ENCODE measurements at regions not wholly inside any gene's neighbourhood (a gene's known extent, or its start where the extent isn't known, plus 50 kb on each side); places are given as distances from the start of the nearest gene placed in this dataset.

- Histone ChIP-seq H3K4me2 (ENCODE audit: low read length) (no peak overlapping the region), H3K27me3 (ENCODE audit: control insufficient read depth, low read length) (no peaks in the 10 kb centered on the region), H4K20me1 (ENCODE audit: control insufficient read depth, insufficient read depth, low read depth, low read length) (no peaks in the 10 kb centered on the region), H3K4me1 (ENCODE audit: control insufficient read depth, low read length) (no peaks in the 10 kb centered on the region), H3K79me2 (ENCODE audit: control insufficient read depth, low read length) (no peaks in the 10 kb centered on the region), H3K36me3 (ENCODE audit: control insufficient read depth, low read length) (no peaks in the 10 kb centered on the region), H3K27ac (ENCODE audit: low read depth, low read length) (no peak overlapping the region), H3K4me3 (ENCODE audit: low read length) (no peak overlapping the region), H3K9me3 (ENCODE audit: control insufficient read depth, insufficient read depth, low read length) (no peaks in the 10 kb centered on the region), H3K9me2 (replicated peaks; ENCODE audit: control insufficient read depth, low read length) (no peaks in the 10 kb centered on the region), H3F3A (ENCODE audit: control insufficient read depth, insufficient read depth) (no peaks in the 10 kb centered on the region)
- TF ChIP-seq EZH2phosphoT487 (IDR thresholded peaks at IDR 0.05; ENCODE audit: borderline replicate concordance, low read length) = no peak
- no peak for TF ChIP-seq CTCF (IDR thresholded peaks at IDR 0.05; ENCODE audit: low read depth, low read length, poor library complexity, severe bottlenecking)
Observed at GRCh38 chr20:40313730-40314129, 375.3 kb downstream of the MAFB start.

GRCh38 chr20:40309731-40310130, 379.3 kb downstream of the MAFB start:
- TF ChIP-seq EZH2phosphoT487 (IDR thresholded peaks at IDR 0.05; ENCODE audit: borderline replicate concordance, low read length) = no peak
- no peak for TF ChIP-seq CTCF (IDR thresholded peaks at IDR 0.05; ENCODE audit: low read depth, low read length, poor library complexity, severe bottlenecking)
- Histone ChIP-seq H3K9me3 (ENCODE audit: control insufficient read depth, insufficient read depth, low read length) (no peaks in the 10 kb centered on the region), H3K4me3 (ENCODE audit: low read length) (no peak overlapping the region), H3K27ac (ENCODE audit: low read depth, low read length) (no peak overlapping the region), H3K27me3 (ENCODE audit: control insufficient read depth, low read length) (no peaks in the 10 kb centered on the region), H3K79me2 (ENCODE audit: control insufficient read depth, low read length) (no peaks in the 10 kb centered on the region), H3K4me2 (ENCODE audit: low read length) (no peak overlapping the region), H3K36me3 (ENCODE audit: control insufficient read depth, low read length) (no peaks in the 10 kb centered on the region), H3K4me1 (ENCODE audit: control insufficient read depth, low read length) (no peaks in the 10 kb centered on the region), H3F3A (ENCODE audit: control insufficient read depth, insufficient read depth) (no peaks in the 10 kb centered on the region), H4K20me1 (ENCODE audit: control insufficient read depth, insufficient read depth, low read depth, low read length) (no peaks in the 10 kb centered on the region), H3K9me2 (replicated peaks; ENCODE audit: control insufficient read depth, low read length) (no peaks in the 10 kb centered on the region)

GRCh38 chr20:40307997-40308396, 381.0 kb downstream of the MAFB start:
- no peaks in the 10 kb centered on the region for H3K27me3 ChIP-seq (ENCODE audit: control insufficient read depth, low read length)
- H3K4me1 ChIP-seq (ENCODE audit: control insufficient read depth, low read length) = no peaks in the 10 kb centered on the region
- no peaks in the 10 kb centered on the region for H3F3A ChIP-seq (ENCODE audit: control insufficient read depth, insufficient read depth)
- H3K4me3 ChIP-seq (ENCODE audit: low read length) = no peak overlapping the region
- no peaks in the 10 kb centered on the region for H3K9me2 ChIP-seq (replicated peaks; ENCODE audit: control insufficient read depth, low read length)
- no peak overlapping the region for H3K4me2 ChIP-seq (ENCODE audit: low read length)
- H3K9me3 ChIP-seq (ENCODE audit: control insufficient read depth, insufficient read depth, low read length) = no peaks in the 10 kb centered on the region
- TF ChIP-seq EZH2phosphoT487 (IDR thresholded peaks at IDR 0.05; ENCODE audit: borderline replicate concordance, low read length) = no peak
- TF ChIP-seq CTCF (IDR thresholded peaks at IDR 0.05; ENCODE audit: low read depth, low read length, poor library complexity, severe bottlenecking) = no peak
- no peak overlapping the region for H3K27ac ChIP-seq (ENCODE audit: low read depth, low read length)
- H3K36me3 ChIP-seq (ENCODE audit: control insufficient read depth, low read length) = no peaks in the 10 kb centered on the region
- H3K79me2 ChIP-seq (ENCODE audit: control insufficient read depth, low read length) = no peaks in the 10 kb centered on the region
- no peaks in the 10 kb centered on the region for H4K20me1 ChIP-seq (ENCODE audit: control insufficient read depth, insufficient read depth, low read depth, low read length)

DNA sequence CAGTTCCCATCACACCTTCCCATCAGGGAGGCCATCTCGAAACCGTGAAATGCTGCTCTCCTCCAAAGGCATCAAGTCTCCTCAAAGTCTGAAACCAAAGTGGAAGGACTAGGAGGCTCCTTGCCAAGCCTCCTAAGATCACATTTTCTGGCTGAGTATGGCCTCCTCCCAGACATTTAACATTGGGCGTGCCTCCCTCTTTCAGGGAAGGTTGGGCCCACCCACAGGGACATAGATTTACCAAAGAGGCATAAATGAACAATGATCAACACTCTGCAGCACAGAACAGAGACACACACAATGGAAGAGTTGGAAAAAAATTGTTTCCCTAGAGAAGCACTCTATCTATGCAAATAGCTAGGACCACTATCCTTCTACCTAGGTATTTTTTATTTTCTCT, 381.8 kb downstream of the MAFB start:
- H3K4me3 ChIP-seq (ENCODE audit: low read length) = no peak overlapping the region
- H3K27ac ChIP-seq (ENCODE audit: low read depth, low read length) = no peak overlapping the region
- no peaks in the 10 kb centered on the region for H3F3A ChIP-seq (ENCODE audit: control insufficient read depth, insufficient read depth)
- H3K36me3 ChIP-seq (ENCODE audit: control insufficient read depth, low read length) = no peaks in the 10 kb centered on the region
- H3K27me3 ChIP-seq (ENCODE audit: control insufficient read depth, low read length) = no peaks in the 10 kb centered on the region
- H3K79me2 ChIP-seq (ENCODE audit: control insufficient read depth, low read length) = no peaks in the 10 kb centered on the region
- H3K4me1 ChIP-seq (ENCODE audit: control insufficient read depth, low read length) = no peaks in the 10 kb centered on the region
- H4K20me1 ChIP-seq (ENCODE audit: control insufficient read depth, insufficient read depth, low read depth, low read length) = no peaks in the 10 kb centered on the region
- no peak overlapping the region for H3K4me2 ChIP-seq (ENCODE audit: low read length)
- H3K9me2 ChIP-seq (replicated peaks; ENCODE audit: control insufficient read depth, low read length) = no peaks in the 10 kb centered on the region
- no peaks in the 10 kb centered on the region for H3K9me3 ChIP-seq (ENCODE audit: control insufficient read depth, insufficient read depth, low read length)
- TF ChIP-seq EZH2phosphoT487 (IDR thresholded peaks at IDR 0.05; ENCODE audit: borderline replicate concordance, low read length) = no peak
- no peak for TF ChIP-seq CTCF (IDR thresholded peaks at IDR 0.05; ENCODE audit: low read depth, low read length, poor library complexity, severe bottlenecking)

All from DOHH2 (cell line).